GM23248 (cell line): ENCODE measurements at regions not wholly inside any gene's neighbourhood (a gene's known extent, or its start where the extent isn't known, plus 50 kb on each side); places are given as distances from the start of the nearest gene placed in this dataset.

ENCODE experiments used
- EZH2 ChIP-seq: fragments of 200-600 bp; sonication (generic); IDR thresholded peaks from 2 replicates; pipeline ENCODE4 v1.6.1; 2018; ENCODE audit warnings: antibody characterized with exemption, mild to moderate bottlenecking; ENCODE audit not compliant: insufficient read depth, poor library complexity, severe bottlenecking
- EZH2phosphoT487 ChIP-seq: fragments of 200-600 bp; sonication (generic); IDR thresholded peaks from 2 replicates; pipeline ENCODE4 v1.6.1; 2018; ENCODE audit warnings: antibody characterized with exemption, moderate library complexity, mild to moderate bottlenecking, low read depth; ENCODE audit not compliant: insufficient read depth

DNA sequence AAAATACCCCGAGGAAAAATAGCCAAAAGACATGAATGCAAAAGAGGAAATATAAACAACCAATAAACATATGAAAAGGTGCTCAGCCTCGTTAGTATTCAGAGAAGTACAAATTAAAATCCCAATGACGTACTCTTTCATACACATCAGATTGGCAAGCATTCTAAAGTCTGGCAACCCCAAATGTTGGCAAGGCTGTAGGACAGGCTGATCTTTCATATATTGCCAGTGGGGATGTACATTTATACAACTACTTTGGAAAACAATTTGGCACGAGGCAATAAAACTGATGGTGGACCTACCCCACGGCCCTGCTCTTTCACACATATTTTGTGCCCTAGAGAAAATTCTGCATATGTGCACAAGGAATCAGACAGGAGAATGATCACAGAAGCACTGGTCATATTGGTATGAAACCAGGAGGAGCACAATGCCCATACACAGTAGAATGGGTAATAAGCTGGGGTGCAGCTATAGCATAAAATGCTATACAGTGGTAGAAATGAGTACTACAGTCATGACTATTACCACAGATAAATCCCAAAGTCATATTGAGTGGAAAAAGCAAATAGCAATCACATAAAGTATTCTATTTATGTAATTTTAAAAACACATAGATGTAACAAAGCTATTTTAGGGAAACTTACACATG, 176.0 kb upstream of the SLC24A5 start:
- TF ChIP-seq EZH2 (no peak), EZH2phosphoT487 (no peak)
